ENCODE measurements at regions not wholly inside any gene's neighbourhood (a gene's known extent, or its start where the extent isn't known, plus 50 kb on each side); places are given as distances from the start of the nearest gene placed in this dataset.

GRCh38 chr12:60980558-60980957, 1279.6 kb upstream of the USP15 start:
- Mint-ChIP-seq H3K9me3 (ENCODE audit: unreplicated experiment) (no peaks in the 10 kb centered on the region), H3K36me3 (ENCODE audit: insufficient read depth, unreplicated experiment) (no peaks in the 10 kb centered on the region), H3K27me3 (ENCODE audit: insufficient read depth, unreplicated experiment) (no peaks in the 10 kb centered on the region), H3K4me1 (ENCODE audit: insufficient read depth, unreplicated experiment) (peaks cover 7% of the 10 kb centered on the region), H3K4me3 (ENCODE audit: unreplicated experiment) (no peak overlapping the region), H3K27ac (ENCODE audit: low read depth, unreplicated experiment) (no peak overlapping the region)
- intact Hi-C loops (cut with micrococcal nuclease), result no loop called here
- BruUV-seq (replicated peaks), result no TSS peak
- POLR2A ChIA-PET, result interaction anchor here (0.6 kb wide), 1 partner anchor 283 kb away, joined by 3 read pairs; no protein-coding TSS in a partner anchor
- no peak for DNase-seq (ENCODE audit: unreplicated experiment)
- CTCF ChIA-PET, result no interaction called here
- no peak for TF ChIP-seq CTCF (IDR thresholded peaks at IDR 0.05; ENCODE audit: unreplicated experiment)

- peaks cover 7% of the 10 kb centered on the region for H3K4me1 Mint-ChIP-seq (ENCODE audit: insufficient read depth, unreplicated experiment)
- intact Hi-C loops (cut with micrococcal nuclease), result no loop called here
- ChIA-PET CTCF (interaction anchor here (0.6 to 1.0 kb wide), 4 partner anchors 43 to 1142 kb away, joined by 3 read pairs; no protein-coding TSS in a partner anchor), POLR2A (interaction anchor here (0.6 kb wide), 1 partner anchor 284 kb away, joined by 3 read pairs; no protein-coding TSS in a partner anchor)
- H3K27me3 Mint-ChIP-seq (ENCODE audit: insufficient read depth, unreplicated experiment), result no peaks in the 10 kb centered on the region
- H3K36me3 Mint-ChIP-seq (ENCODE audit: insufficient read depth, unreplicated experiment), result no peaks in the 10 kb centered on the region
- no peak for DNase-seq (ENCODE audit: unreplicated experiment)
- H3K9me3 Mint-ChIP-seq (ENCODE audit: unreplicated experiment), result no peaks in the 10 kb centered on the region
- no TSS peak for BruUV-seq (replicated peaks)
- no peak for TF ChIP-seq CTCF (IDR thresholded peaks at IDR 0.05; ENCODE audit: unreplicated experiment)
- H3K4me3 Mint-ChIP-seq (ENCODE audit: unreplicated experiment), result no peak overlapping the region
- no peak overlapping the region for H3K27ac Mint-ChIP-seq (ENCODE audit: low read depth, unreplicated experiment)
These were observed 1278.7 kb upstream of the USP15 start for GRCh38 chr12:60981473-60981872.

GRCh38 chr12:60992087-60992486, 1268.1 kb upstream of the USP15 start:
- no peak for TF ChIP-seq CTCF (IDR thresholded peaks at IDR 0.05; ENCODE audit: unreplicated experiment)
- intact Hi-C loops (cut with micrococcal nuclease), result no loop called here
- ChIA-PET POLR2A (interaction anchor here (2.5 kb wide), 1 partner anchor 17 kb away, joined by 6 read pairs; no protein-coding TSS in a partner anchor), CTCF (interaction anchor here (0.6 kb wide), 1 partner anchor 456 kb away, joined by 3 read pairs; no protein-coding TSS in a partner anchor)
- no peaks in the 10 kb centered on the region for H3K9me3 Mint-ChIP-seq (ENCODE audit: unreplicated experiment)
- DNase-seq (ENCODE audit: unreplicated experiment), result no peak
- no peaks in the 10 kb centered on the region for H3K27me3 Mint-ChIP-seq (ENCODE audit: insufficient read depth, unreplicated experiment)
- no peak overlapping the region for H3K4me3 Mint-ChIP-seq (ENCODE audit: unreplicated experiment)
- no peaks in the 10 kb centered on the region for H3K4me1 Mint-ChIP-seq (ENCODE audit: insufficient read depth, unreplicated experiment)
- BruUV-seq (replicated peaks), result no TSS peak
- H3K27ac Mint-ChIP-seq (ENCODE audit: low read depth, unreplicated experiment), result no peak overlapping the region
- no peaks in the 10 kb centered on the region for H3K36me3 Mint-ChIP-seq (ENCODE audit: insufficient read depth, unreplicated experiment)

GRCh38 chr12:60995256-60995825, 1264.9 kb upstream of the USP15 start:
- CTCF ChIA-PET, result no interaction called here

More at GRCh38 chr12:60995256-60995825, 1264.9 kb upstream of the USP15 start:
- Mint-ChIP-seq H3K27me3 (ENCODE audit: insufficient read depth, unreplicated experiment) (no peaks in the 10 kb centered on the region), H3K4me3 (ENCODE audit: unreplicated experiment) (no peak overlapping the region), H3K9me3 (ENCODE audit: unreplicated experiment) (no peaks in the 10 kb centered on the region), H3K27ac (ENCODE audit: low read depth, unreplicated experiment) (no peak overlapping the region), H3K36me3 (ENCODE audit: insufficient read depth, unreplicated experiment) (no peaks in the 10 kb centered on the region), H3K4me1 (ENCODE audit: insufficient read depth, unreplicated experiment) (no peaks in the 10 kb centered on the region)
- DNase-seq (ENCODE audit: unreplicated experiment), result no peak
- BruUV-seq (replicated peaks), result no TSS peak
- intact Hi-C loops (cut with micrococcal nuclease), result no loop called here
- POLR2A ChIA-PET, result interaction anchor here (0.6 kb wide), 1 partner anchor 1277 kb away, joined by 3 read pairs; no protein-coding TSS in a partner anchor
- no peak for TF ChIP-seq CTCF (IDR thresholded peaks at IDR 0.05; ENCODE audit: unreplicated experiment)

Measured in MCF 10A (cell line).